G401 (cell line): ENCODE measurements at regions not wholly inside any gene's neighbourhood (a gene's known extent, or its start where the extent isn't known, plus 50 kb on each side); places are given as distances from the start of the nearest gene placed in this dataset.
"Not testable (repeated sequence)": the region's sequence is repeated elsewhere in the genome, so short reads cannot be mapped to it uniquely, and the experiment has no call there.

Experiments used
- DNase-seq: peaks from one replicate; pipeline ENCODE4 v3.0.0-alpha.2; 2015; ENCODE audit warnings: low spot score
- in situ Hi-C: cut with HindIII; loops from 2 replicates; pipeline ENCODE4 v1.10.0; 2016; ENCODE audit warnings: low sequenced_read_pairs, mixed read lengths

DNA sequence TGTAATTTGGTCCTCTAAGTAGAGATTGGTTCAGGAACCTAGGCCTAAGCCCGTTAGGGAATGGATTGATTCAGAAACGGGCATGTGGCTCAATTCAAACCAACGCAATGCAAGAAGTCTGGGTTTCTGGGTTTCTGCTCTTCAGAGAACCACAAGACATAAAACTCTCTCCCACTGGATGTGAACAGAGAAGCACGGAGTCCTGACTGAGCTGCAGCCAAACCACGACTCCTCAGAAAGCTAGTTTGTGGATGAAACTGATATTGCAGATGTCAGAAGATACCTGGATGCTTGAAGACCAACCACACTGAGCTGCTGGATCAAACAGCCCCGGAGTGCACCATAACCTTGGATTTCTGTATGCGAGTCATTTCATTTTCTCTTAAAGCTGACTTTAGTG, 50.0 kb downstream of the SOD2 start:
- in situ Hi-C loops, result no loop called here

DNA sequence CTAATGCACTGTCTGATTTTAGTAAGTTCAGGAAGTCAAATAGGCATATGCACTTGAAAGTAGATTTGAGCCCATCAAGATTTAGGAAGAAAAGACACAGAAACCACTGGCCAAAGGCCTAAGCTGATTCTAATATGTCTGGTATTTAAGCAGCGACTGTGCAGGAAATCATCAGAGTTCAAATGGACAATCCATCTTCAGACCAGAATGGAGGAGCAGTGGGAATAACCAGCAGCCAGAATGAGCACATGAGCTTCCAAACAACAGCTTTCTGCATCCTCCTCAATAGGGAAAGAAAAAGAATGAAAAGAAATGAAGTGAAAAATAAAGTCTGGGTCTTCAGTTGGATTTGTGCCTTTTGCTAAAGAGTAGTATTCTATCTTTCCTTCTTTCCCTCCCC, 50.6 kb downstream of the SOD2 start:
- in situ Hi-C loops, result no loop called here

More for the DNA sequence above, 50.0 kb downstream of the SOD2 start:
- no peak for DNase-seq

DNA sequence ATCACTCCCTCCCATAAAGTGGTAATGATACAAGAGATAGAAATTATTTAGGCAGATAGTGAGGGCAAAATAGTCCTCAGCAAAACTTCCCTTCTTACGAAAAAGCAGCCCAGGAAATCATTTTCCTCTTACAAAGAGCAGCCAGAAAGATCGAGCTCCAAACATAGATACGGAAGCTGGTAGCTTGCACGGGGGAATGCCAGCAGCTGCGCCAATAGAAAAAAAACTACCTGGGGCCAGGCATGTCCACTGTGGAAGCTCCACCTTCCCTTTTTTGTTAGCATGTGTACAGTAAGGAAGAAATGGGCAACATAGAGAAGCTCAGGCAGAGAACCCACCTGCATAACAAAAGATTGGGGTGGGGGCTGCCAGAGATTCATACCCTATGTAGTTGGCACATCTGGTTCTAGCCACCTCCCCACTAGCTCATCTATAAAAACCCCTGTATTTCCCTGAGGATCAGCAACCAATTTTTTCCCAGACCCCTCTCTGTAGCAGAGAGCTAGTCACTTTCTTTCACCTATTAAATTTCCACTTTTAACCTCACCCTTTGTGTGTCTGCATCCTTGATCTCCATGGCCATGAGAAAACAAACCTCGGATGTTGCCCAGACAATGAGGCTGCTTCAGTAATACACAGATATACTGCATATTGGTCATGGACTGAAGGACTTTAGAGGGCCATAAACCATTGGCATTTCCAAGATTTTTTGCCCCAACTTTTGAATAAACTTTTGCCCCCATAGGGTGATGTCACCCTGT, 52.1 kb downstream of the SOD2 start:
- in situ Hi-C loops, result no loop called here
- no peak for DNase-seq

More for the DNA sequence above, 50.6 kb downstream of the SOD2 start:
- DNase-seq, result no peak

DNA sequence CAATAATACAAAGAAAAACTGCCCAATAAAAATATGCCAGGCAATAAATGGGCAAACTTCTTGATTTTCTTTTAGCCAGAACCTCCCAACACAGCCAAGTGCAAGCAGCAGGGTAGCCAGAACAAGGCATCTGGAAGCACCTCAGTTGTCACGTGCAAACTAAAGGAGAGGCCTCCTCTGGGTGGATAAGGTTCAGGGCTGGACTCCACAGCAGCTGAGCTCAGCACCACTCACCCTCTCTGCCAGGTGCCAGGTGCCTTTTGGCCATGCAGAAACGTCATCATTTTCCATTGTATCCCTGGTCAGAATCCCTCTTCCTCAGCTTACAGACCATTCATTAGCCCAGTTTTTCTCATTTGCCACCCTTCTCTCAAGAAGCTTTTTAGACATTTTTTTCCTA, 52.7 kb downstream of the SOD2 start:
- no peak for DNase-seq
- in situ Hi-C loops, result no loop called here

DNA sequence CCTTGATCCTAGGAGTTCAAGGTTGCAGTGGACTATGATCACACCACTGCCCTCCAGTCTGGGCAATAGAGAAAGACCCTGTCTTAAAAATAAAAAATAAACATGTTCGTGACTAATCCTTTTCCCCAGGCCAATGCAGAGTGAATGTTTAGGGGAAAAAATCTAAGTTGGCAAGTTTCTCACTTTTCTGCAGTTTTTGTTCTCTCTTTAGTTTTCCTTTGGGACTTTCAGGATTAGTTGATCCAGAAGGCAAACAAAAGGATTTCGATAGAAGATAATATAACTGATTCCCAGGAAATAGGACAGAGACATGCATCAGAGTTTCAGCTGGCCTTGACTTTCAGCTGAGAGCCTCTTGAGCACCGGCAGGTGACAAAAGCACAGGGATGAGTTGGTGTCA, 53.3 kb downstream of the SOD2 start:
- in situ Hi-C loops, result no loop called here

DNA sequence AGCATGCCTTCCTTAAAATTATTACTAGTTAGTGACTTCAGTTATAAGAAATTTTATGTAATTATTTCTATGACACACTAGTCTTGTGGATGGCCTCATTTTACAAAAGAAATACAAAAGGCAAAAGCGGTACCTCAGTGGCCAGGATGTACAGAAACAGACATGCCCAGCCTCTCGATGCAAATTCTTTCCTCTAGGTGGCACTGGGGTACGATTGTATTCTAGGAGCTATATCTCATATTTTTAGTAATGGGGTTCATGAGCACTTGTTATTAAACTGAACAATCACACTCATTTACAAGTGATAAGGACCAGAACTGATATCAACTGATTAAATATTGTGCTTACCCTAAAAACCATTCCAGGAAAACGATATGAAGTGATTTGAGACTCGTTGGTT, 59.8 kb downstream of the SOD2 start:
- in situ Hi-C loops, result no loop called here
- no peak for DNase-seq

More for the DNA sequence above, 53.3 kb downstream of the SOD2 start:
- no peak for DNase-seq

DNA sequence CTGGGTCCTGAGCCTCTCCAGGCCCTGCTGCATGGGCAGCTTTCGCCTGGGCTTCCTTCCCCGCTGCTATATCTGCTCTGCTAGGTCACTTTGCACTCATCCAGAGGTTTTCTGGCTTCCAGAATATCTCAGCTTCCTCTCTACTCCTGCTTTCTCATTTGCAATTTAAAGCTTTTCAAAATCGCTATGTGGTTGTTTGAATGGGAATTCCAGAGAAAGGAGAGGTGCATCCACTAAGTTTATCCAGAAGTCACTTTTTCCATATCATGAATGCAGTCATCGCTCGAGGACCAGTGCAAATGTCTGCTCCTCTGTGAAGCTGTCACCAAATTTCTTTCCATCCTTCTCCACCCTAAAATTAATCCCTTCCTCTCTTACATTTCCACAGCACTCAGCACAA, 61.2 kb downstream of the SOD2 start:
- in situ Hi-C loops, result no loop called here
- no peak for DNase-seq

DNA sequence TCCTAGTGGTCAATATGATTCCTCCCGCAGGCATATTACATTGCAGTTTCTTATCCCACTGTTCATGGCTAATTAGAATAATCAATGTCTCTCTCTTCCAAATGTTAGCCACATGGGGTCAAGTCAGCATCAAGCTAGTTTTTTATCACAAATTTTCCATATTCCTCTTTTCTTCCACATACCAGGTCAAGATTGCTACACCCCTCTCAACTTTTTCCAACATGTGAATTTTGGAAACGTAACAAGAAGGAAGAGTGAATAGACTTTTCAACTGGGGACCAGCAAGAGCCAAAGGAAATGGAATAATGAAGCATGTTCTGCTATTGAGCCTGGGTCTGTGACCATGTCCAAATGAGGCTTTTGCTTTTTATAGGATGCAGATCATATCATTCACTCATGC, 65.1 kb downstream of the SOD2 start:
- DNase-seq, result no peak

DNA sequence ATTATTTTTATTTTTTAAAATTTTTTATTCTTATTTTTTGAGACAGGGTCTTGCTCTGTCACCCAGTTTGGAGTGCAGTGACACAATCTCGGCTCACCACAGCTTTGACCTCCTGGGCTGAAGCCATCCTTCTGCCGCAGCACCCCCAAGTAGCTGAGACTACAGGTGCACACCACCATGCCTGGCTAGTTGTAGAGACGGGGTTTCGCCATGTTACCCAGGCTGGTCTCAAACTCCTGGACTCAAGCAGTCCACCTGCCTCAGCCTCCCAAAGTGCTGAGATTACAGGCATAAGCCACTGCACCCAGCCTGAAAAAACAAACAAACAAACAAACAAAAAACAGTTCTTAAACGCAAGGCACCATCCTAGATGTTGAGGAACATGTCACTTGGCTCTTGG, 66.5 kb downstream of the SOD2 start:
- in situ Hi-C loops, DNase-seq: not testable (repeated sequence)

More for the DNA sequence above, 65.1 kb downstream of the SOD2 start:
- in situ Hi-C loops, result no loop called here

DNA sequence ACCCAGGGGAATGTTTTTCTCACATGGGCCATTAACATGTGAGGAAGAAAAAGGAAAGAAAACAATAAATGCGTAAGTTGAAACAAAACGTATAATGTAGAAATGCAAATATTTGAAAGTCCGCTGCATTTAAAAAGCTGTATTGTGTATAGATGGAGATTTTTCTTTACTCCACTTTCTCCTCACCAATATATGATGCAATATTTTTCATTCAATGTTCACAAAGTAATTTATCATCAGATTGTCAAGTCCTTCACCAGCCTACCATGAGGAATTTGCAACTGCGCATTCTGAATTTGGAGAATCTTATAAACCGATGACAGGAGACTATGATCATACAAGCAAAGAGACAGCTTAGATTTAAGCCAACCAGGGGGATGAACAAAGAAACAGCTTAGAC, 69.9 kb downstream of the SOD2 start:
- no peak for DNase-seq
- in situ Hi-C loops, result no loop called here

DNA sequence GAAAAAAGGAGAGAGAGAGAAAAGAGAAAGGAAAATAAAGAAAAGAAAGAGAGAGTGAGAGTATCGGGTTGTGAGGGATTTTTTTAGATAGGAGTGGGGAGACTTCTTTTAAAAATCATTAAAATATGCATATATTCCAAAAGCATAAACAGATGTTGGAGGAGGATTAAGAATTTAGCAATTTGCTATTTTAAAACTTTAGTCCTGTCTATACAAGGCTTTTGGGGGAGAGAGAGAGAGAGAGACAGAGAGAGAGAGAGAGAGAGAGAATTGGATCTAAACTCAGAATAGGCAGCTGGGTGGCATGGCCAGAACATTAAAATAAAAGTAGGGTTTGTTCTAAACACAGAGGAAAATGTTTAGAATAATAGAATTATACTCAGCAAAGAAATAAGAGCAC, 72.1 kb downstream of the SOD2 start:
- in situ Hi-C loops, result no loop called here
- no peak for DNase-seq

DNA sequence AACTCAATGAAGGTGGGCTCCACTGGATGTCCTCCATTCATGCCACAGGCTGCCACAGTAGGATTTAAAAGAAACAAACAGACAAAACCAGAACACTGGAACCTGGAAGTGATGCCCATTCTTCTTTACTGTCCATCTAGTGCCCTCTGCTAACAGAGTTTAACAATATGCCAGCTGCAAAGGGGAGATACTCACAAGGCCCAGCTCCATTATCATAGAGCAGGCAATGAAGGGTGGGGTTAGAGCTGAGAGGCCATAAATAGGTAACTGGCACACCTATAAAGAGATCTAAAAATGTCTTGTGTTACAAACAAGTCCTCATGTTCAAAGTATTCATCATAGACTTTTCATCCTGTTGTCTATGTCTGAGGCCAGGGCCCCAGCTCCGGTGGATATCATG, 75.6 kb downstream of the SOD2 start:
- no peak for DNase-seq
- in situ Hi-C loops, result no loop called here

DNA sequence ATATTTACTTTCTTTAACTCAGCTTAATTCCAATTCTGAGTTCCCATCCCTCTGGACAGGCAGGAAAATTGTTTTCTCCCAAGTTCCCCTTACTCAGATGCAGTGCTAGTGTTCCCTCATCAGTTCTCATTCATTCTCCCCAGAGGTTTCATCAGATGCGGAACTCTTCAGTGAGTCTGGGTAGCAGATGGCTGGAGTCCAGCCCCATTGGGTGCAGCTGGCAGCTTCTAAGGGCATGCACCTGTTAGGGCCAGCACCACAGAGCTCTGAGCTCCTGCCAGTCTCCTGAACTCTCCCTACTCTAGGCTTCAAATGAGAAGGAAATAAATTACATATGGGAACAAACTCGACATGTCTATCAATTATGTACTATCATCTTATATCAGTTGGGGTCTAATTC, 76.6 kb downstream of the SOD2 start:
- in situ Hi-C loops, result no loop called here
- no peak for DNase-seq

DNA sequence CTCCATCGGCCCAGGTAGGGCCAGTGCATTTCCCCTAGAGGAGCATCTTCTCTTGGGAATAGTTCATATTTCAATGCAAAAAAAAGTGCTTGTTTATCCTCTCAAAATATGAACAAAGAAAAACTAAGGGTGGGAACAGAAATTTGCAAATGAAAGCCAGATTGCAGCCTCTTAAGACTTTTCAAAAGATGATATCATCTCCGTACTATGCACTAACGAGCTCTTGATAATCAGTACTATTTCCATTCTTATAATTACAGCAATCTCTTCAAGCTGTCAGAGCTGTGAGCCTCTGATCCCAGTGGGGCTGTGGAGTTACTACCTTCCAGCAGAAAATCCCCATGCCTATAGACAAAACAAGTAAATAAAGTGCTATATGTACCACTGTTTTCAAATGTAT, 77.1 kb downstream of the SOD2 start:
- in situ Hi-C loops, result no loop called here

DNA sequence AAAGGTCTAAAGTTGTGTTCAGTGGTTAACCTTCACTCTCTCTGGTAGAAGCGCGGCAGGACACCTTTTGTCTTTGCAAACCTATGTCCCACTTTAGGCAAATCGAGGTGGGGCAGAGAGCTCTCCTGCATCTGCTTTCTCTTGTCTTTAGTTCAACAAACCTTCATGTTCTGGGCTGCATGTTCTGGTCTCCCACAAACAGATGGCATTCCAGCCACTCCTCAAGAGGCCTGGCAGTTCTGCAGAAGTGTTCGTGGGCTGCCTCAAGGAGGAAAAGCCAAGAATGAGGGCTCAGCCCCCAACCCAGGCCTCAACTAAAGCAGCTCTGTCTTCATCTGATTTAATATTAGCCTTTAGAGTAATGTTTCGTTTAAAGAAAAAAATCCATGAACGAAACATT, 82.2 kb downstream of the SOD2 start:
- no peak for DNase-seq
- in situ Hi-C loops, result no loop called here

More for the DNA sequence above, 77.1 kb downstream of the SOD2 start:
- DNase-seq, result no peak

DNA sequence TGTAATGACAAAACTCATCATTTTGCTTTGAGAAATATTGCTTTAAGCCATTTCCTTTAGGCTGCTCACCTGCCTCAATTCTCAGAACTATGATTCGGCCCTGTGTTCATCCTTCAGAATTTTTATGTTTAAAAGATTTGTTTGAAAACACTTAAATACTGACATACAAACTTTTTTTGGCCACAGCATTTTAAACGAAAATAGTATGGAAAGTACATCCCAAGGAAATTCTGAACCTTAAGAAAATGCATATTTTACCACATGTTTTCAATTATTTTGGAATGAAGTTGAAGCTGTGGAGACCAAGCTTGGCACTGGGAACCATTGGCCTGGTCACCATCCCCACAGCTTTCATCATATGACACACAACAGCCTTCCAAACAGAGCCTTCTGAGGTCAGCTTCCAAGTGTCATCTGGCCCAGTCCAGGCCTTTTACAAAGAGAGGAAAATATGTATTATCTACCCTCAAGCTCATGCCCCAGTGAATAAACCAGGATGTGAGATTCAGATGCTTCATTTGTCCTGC, 83.3 kb downstream of the SOD2 start:
- no peak for DNase-seq
- in situ Hi-C loops, result no loop called here

DNA sequence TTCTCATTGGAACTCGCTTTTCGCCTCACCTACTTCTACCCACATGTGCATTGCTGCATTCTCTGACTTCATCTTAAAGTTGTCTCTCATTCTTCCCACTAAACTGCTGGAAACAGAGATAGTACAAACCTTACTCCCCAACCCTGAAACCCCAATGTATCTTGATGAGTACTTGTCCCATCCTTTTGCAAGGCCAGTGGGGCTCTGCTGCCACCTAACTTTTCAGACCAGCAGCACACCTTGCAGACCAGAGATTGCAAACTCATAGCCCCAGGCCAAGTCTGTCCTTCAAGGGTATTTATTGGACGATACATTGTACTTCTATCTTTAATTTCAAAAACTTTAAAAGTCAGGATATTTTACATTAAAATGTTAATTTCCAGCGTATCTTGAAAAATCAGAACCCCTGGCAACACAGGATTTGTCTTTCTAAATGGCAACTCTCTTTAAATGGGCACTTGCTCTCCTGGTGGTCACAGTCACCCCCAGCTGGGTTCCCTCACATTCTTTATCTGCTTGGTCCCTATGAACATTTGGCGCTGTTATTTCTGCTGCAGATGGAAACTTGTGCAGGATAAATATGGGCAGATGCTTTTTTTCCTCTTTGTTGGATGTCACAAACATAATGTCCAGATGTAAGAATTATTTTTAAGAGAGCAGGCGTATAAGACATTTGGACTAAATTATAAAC, 83.9 kb downstream of the SOD2 start:
- in situ Hi-C loops, result no loop called here
- DNase-seq, result no peak

DNA sequence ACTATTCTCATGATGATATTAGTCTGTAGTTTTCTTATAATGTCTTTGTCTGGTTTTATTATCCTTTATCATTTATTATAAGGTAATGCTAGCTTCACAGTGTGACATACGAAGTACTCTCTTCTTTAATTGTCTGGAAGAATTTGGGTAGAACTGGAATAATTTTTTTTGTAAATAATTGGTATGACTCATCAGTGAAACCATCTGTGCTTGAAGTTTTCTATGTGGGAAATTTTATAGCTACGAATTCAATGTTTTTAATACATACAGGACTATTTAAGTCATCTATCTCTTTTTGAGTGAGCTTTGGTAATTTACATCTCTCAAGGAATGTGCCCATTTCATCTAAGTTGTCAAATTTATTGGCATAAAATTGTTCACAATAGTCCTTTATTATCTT, 86.3 kb downstream of the SOD2 start:
- DNase-seq, result no peak
- in situ Hi-C loops, result no loop called here

DNA sequence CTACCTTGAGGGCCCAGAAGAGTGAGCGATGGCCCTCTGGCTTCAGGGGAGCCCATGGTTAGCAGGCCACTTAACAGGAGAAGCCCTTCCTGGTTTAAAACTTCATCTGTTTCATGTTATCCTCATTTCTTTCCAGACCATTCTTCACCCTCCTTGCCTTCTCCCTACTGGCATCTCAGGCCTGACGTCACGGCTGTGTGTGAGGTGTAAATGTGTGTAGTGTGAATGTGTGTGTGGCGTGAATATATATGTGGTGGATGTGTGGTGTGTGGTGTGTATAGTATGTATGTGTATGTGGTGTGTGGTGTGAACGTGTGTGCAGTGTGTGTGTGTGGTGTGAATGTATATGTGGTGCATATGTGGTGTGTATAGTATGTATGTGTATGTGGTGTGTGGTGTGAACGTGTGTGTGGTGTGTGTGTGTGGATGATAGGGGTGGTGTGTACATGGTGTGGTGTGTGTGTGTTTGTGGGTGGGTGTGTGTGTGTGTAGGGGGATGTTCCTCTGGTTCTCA, 88.5 kb downstream of the SOD2 start:
- in situ Hi-C loops, result no loop called here
- DNase-seq, result no peak

DNA sequence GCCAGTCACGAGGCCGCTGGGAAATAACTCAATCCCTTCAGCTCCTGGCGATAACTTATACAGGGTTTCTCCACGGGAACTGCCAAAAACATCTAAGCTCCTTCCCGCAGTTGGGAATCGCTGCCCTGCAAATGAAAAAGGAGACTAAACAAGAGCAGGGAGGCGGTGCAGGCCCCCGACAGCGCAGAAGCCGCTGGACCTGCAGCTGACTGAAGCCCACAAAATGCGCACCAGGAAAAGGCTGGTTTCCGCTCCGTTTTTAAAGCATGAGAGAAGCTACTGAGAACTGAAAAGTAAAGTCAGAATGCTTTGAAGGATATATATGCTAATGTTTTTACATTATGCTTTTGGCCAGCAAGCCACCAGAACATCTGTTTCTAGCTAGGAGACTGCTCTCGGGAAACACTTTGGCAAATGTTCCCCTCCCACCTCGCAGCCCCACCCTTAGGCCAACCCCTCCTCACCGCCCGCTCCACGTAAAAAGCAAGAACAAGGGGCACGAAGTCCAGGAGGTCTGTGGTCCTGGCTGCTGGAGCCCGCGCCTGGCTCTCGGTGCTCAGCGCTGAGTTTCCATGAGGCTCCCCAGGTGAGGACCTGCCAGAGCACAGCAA, 90.5 kb downstream of the SOD2 start:
- in situ Hi-C loops, result no loop called here

More for the DNA sequence above, 90.5 kb downstream of the SOD2 start:
- no peak for DNase-seq
